H9 (cell line): ENCODE measurements at regions not wholly inside any gene's neighbourhood (a gene's known extent, or its start where the extent isn't known, plus 50 kb on each side); places are given as distances from the start of the nearest gene placed in this dataset.

ENCODE experiments used
- DNase-seq: peaks from one replicate; pipeline ENCODE4 v3.0.0-alpha.2; 2017
- H2AFZ ChIP-seq: one replicate; pipeline ENCODE4 v1.6.1; 2013; ENCODE audit warnings: mild to moderate bottlenecking, low read length, control low read depth, moderate library complexity
- H2AK5ac ChIP-seq: 2 replicates; pipeline ENCODE4 v1.6.1; 2013; ENCODE audit warnings: low read length, control low read depth, mixed read lengths; ENCODE audit not compliant: insufficient read length
- H2BK120ac ChIP-seq: one replicate; pipeline ENCODE4 v1.6.1; 2013; ENCODE audit warnings: low read depth, mild to moderate bottlenecking, low read length, control low read depth, inconsistent platforms; ENCODE audit not compliant: poor library complexity, severe bottlenecking
- H2BK12ac ChIP-seq: 2 replicates; pipeline ENCODE4 v1.6.1; 2013; ENCODE audit warnings: low read length, control low read depth, mixed read lengths, low read depth; ENCODE audit not compliant: insufficient read length
- H2BK15ac ChIP-seq: 2 replicates; pipeline ENCODE4 v1.6.1; 2013; ENCODE audit warnings: low read depth, low read length, control low read depth
- H2BK20ac ChIP-seq: one replicate; pipeline ENCODE4 v1.6.1; 2013; ENCODE audit warnings: low read depth, mild to moderate bottlenecking, low read length, control low read depth, inconsistent platforms; ENCODE audit not compliant: poor library complexity, severe bottlenecking
- H2BK5ac ChIP-seq: 2 replicates; pipeline ENCODE4 v1.6.1; 2013; ENCODE audit warnings: low read length, control low read depth, mixed read lengths; ENCODE audit not compliant: insufficient read length
- H3K14ac ChIP-seq: 2 replicates; pipeline ENCODE4 v1.6.1; 2013; ENCODE audit warnings: low read length, control low read depth; ENCODE audit not compliant: insufficient read depth
- H3K18ac ChIP-seq: 2 replicates; pipeline ENCODE4 v1.6.1; 2013; ENCODE audit warnings: low read depth, mild to moderate bottlenecking, mixed read lengths, low read length, control low read depth; ENCODE audit not compliant: insufficient read length
- H3K23ac ChIP-seq: 2 replicates; pipeline ENCODE4 v1.6.1; 2013; ENCODE audit warnings: low read length, control low read depth, mixed read lengths, low read depth; ENCODE audit not compliant: insufficient read length
- H3K23me2 ChIP-seq: 2 replicates; pipeline ENCODE4 v1.6.1; 2013; ENCODE audit warnings: low read depth, mild to moderate bottlenecking, mixed read lengths, low read length, control low read depth; ENCODE audit not compliant: insufficient read length, poor library complexity, severe bottlenecking
- H3K27ac ChIP-seq: 2 replicates; pipeline ENCODE4 v1.5.1; 2013; ENCODE audit warnings: low read length, control low read depth, mixed read lengths, low read depth; ENCODE audit not compliant: insufficient read length
- H3K27me3 ChIP-seq: 2 replicates; pipeline ENCODE4 v1.6.1; 2013; ENCODE audit warnings: low read length, control low read depth, inconsistent platforms; ENCODE audit not compliant: insufficient read depth
- H3K4ac ChIP-seq: 2 replicates; pipeline ENCODE4 v1.6.1; 2013; ENCODE audit warnings: low read depth, mild to moderate bottlenecking, control low read depth, inconsistent platforms, low read length, moderate library complexity
- H3K4me1 ChIP-seq: 2 replicates; pipeline ENCODE4 v1.6.1; 2013; ENCODE audit warnings: low read length, control low read depth, inconsistent platforms; ENCODE audit not compliant: insufficient read depth
- H3K4me2 ChIP-seq: 2 replicates; pipeline ENCODE4 v1.6.1; 2013; ENCODE audit warnings: low read length, control low read depth, mixed read lengths; ENCODE audit not compliant: insufficient read length, insufficient read depth
- H3K56ac ChIP-seq: 2 replicates; pipeline ENCODE4 v1.6.1; 2013; ENCODE audit warnings: low read depth, mild to moderate bottlenecking, mixed read lengths, low read length, control low read depth; ENCODE audit not compliant: insufficient read length
- H3K79me1 ChIP-seq: 2 replicates; pipeline ENCODE4 v1.6.1; 2013; ENCODE audit warnings: low read depth, mild to moderate bottlenecking, moderate library complexity, low read length, control low read depth, inconsistent platforms; ENCODE audit not compliant: insufficient read depth, poor library complexity, severe bottlenecking
- H3K79me2 ChIP-seq: 2 replicates; pipeline ENCODE4 v1.6.1; 2013; ENCODE audit warnings: low read length, control low read depth, inconsistent platforms; ENCODE audit not compliant: insufficient read depth
- H3K9ac ChIP-seq: 2 replicates; pipeline ENCODE4 v1.6.1; 2013; ENCODE audit warnings: low read length, control low read depth, mixed read lengths; ENCODE audit not compliant: insufficient read length; ENCODE audit errors: extremely low read depth
- H3K9me3 ChIP-seq: one replicate; pipeline ENCODE4 v1.6.1; 2013; ENCODE audit warnings: low read depth, low read length, inconsistent platforms; ENCODE audit not compliant: control insufficient read depth
- H3T11ph ChIP-seq: one replicate; pipeline ENCODE4 v1.6.1; 2013; ENCODE audit warnings: mild to moderate bottlenecking, low read length, control low read depth, inconsistent platforms
- H4K20me1 ChIP-seq: one replicate; pipeline ENCODE4 v1.6.1; 2013; ENCODE audit not compliant: control insufficient read depth, insufficient read length, insufficient read depth
- H4K5ac ChIP-seq: 2 replicates; pipeline ENCODE4 v1.6.1; 2013; ENCODE audit warnings: low read depth, mild to moderate bottlenecking, mixed read lengths, low read length, control low read depth; ENCODE audit not compliant: insufficient read length
- H4K8ac ChIP-seq: replicated peaks from 2 replicates; pipeline ENCODE4 v1.6.1; 2013; ENCODE audit warnings: low read length, control low read depth, mixed read lengths, low read depth; ENCODE audit not compliant: insufficient read length
- H4K91ac ChIP-seq: 2 replicates; pipeline ENCODE4 v1.6.1; 2013; ENCODE audit warnings: low read depth, mild to moderate bottlenecking, moderate library complexity, mixed read lengths, low read length, control low read depth; ENCODE audit not compliant: insufficient read length
- H3K27ac Mint-ChIP-seq, 3 experiments: 2 replicates in 2 of 3; 3 replicates in 1 of 3; pipeline ENCODE4 v1.8.0; 2020 to 2021; ENCODE audit warnings: mixed read lengths in 3 of 3, mild to moderate bottlenecking in 1 of 3, moderate library complexity in 1 of 3
- H3K27me3 Mint-ChIP-seq: 2 replicates; pipeline ENCODE4 v1.8.0; 2021; ENCODE audit warnings: low read depth, mild to moderate bottlenecking, moderate library complexity, mixed read lengths
- H3K36me3 Mint-ChIP-seq, 3 experiments: 2 replicates in 2 of 3; 3 replicates in 1 of 3; pipeline ENCODE4 v1.8.0; 2020 to 2021; ENCODE audit warnings: low read depth in 3 of 3, mixed read lengths in 3 of 3; ENCODE audit not compliant: insufficient read depth in 1 of 3
- H3K4me1 Mint-ChIP-seq, 2 experiments: 2 replicates each; pipeline ENCODE4 v1.8.0; 2020; ENCODE audit warnings: mixed read lengths in 2 of 2
- H3K4me3 Mint-ChIP-seq, 2 experiments: 2 replicates in 1 of 2; 3 replicates in 1 of 2; pipeline ENCODE4 v1.8.0; 2020 to 2021; ENCODE audit warnings: mild to moderate bottlenecking in 2 of 2, mixed read lengths in 2 of 2, moderate library complexity in 1 of 2
- H3K9me3 Mint-ChIP-seq, 2 experiments: 2 replicates in 1 of 2; 3 replicates in 1 of 2; pipeline ENCODE4 v1.8.0; 2020; ENCODE audit warnings: mild to moderate bottlenecking in 2 of 2, mixed read lengths in 2 of 2, moderate library complexity in 1 of 2
- CTCF ChIP-seq: fragments of 200-600 bp; sonication (generic); conservative IDR thresholded peaks from 3 replicates; pipeline ENCODE4 v1.8.0; 2021; ENCODE audit warnings: antibody characterized with exemption, mild to moderate bottlenecking
- WGBS: extraction: QIAGEN DNeasy Blood & Tissue Kit; methylation state at CpG from one replicate; pipeline ENCODE4 v1.1.7; 2013; ENCODE audit warnings: missing lambda C conversion rate, low lambda C conversion rate, mixed read lengths; ENCODE audit not compliant: insufficient read length; ENCODE audit errors: extremely low coverage; 5-methylcytosine and 5-hydroxymethylcytosine counted together

- Histone ChIP-seq H3K27ac (no peak overlapping the region), H2BK15ac (no peak overlapping the region), H3T11ph (no peak overlapping the region), H3K14ac (no peak overlapping the region), H3K18ac (no peak overlapping the region), H2BK5ac (no peak overlapping the region), H3K79me2 (no peaks in the 10 kb centered on the region), H2AFZ (no peak overlapping the region), H3K79me1 (no peaks in the 10 kb centered on the region), H4K5ac (no peak overlapping the region), H3K4me1 (no peaks in the 10 kb centered on the region), H4K20me1 (no peaks in the 10 kb centered on the region), H2BK20ac (no peak overlapping the region), H4K91ac (no peak overlapping the region), H3K4me2 (no peak overlapping the region), H3K4ac (no peak overlapping the region), H2BK120ac (no peak overlapping the region), H3K23me2 (no peaks in the 10 kb centered on the region), H3K56ac (no peak overlapping the region), H3K9ac (no peak overlapping the region), H3K23ac (no peak overlapping the region), H3K27me3 (no peaks in the 10 kb centered on the region), H2BK12ac (no peak overlapping the region), H3K9me3 (no peaks in the 10 kb centered on the region), H2AK5ac (no peak overlapping the region), H4K8ac (no peak overlapping the region)
- no peak for DNase-seq
- peaks cover 0 to 7% (median 0%) of the 10 kb centered on the region in 3 experiments; a peak in 3 of 7 replicates for H3K36me3 Mint-ChIP-seq
- peaks cover 5 to 6% of the 10 kb centered on the region in 2 experiments; a peak in 3 of 5 replicates for H3K9me3 Mint-ChIP-seq
- TF ChIP-seq CTCF: no peak
- H3K27ac Mint-ChIP-seq: no peak overlapping the region
- peaks cover 2 to 3% of the 10 kb centered on the region in 2 experiments; a peak in 1 of 4 replicates for H3K4me1 Mint-ChIP-seq
- no peaks in the 10 kb centered on the region for H3K27me3 Mint-ChIP-seq
- no CpG with 5 or more reads among the region's 3 CpGs for whole genome bisulfite sequencing
- no peak overlapping the region for H3K4me3 Mint-ChIP-seq
Observed at GRCh38 chr3:82093641-82094040, 332.2 kb upstream of the GBE1 start.
